NCI-H1092 (cell line): ENCODE measurements at regions not wholly inside any gene's neighbourhood (a gene's known extent, or its start where the extent isn't known, plus 50 kb on each side); places are given as distances from the start of the nearest gene placed in this dataset.

ENCODE experiments used
- DNase-seq: peaks from one replicate; lab custom pipeline; 2025; lab: John Stamatoyannopoulos, UW

- DNase-seq, result no peak
These were observed 245.9 kb downstream of the ERMARD start for GRCh38 chr6:169997187-169997929.

GRCh38 chr6:169996378-169997051, 245.1 kb downstream of the ERMARD start:
- DNase-seq, result no peak

- DNase-seq, result no peak
These were observed 243.3 kb downstream of the ERMARD start for GRCh38 chr6:169994739-169995138.

GRCh38 chr6:169993861-169994481, 242.5 kb downstream of the ERMARD start:
- DNase-seq, result no peak

- DNase-seq, result no peak
These were observed 240.5 kb downstream of the ERMARD start for GRCh38 chr6:169991913-169992312.

GRCh38 chr6:169991031-169991390, 239.6 kb downstream of the ERMARD start:
- DNase-seq, result no peak

- no peak for DNase-seq
These were observed 238.9 kb downstream of the ERMARD start for GRCh38 chr6:169990095-169991030.

GRCh38 chr6:169989594-169989993, 238.2 kb downstream of the ERMARD start:
- no peak for DNase-seq

- no peak for DNase-seq
These were observed 237.5 kb downstream of the ERMARD start for GRCh38 chr6:169988769-169989550.

GRCh38 chr6:169986848-169987498, 235.6 kb downstream of the ERMARD start:
- DNase-seq, result no peak

GRCh38 chr6:169986171-169986847, 234.9 kb downstream of the ERMARD start:
- no peak for DNase-seq

- no peak for DNase-seq
These were observed 233.9 kb downstream of the ERMARD start for GRCh38 chr6:169985121-169986015.

GRCh38 chr6:169984181-169985120, 233.0 kb downstream of the ERMARD start:
- DNase-seq, result peak; percentile 89

GRCh38 chr6:169983651-169984050, 232.2 kb downstream of the ERMARD start:
- DNase-seq, result no peak

- DNase-seq, result no peak
These were observed 231.3 kb downstream of the ERMARD start for GRCh38 chr6:169982461-169983386.

- DNase-seq, result no peak
These were observed 230.5 kb downstream of the ERMARD start for GRCh38 chr6:169981969-169982368.

- DNase-seq, result no peak
These were observed 230.1 kb downstream of the ERMARD start for GRCh38 chr6:169981568-169981967.
